ENCODE measurements at regions not wholly inside any gene's neighbourhood (a gene's known extent, or its start where the extent isn't known, plus 50 kb on each side); places are given as distances from the start of the nearest gene placed in this dataset.

GRCh38 chr3:150177673-150178381 lies 207.1 kb upstream of the PFN2 start:
- no peak overlapping the region for H3K4me3 ChIP-seq (ENCODE audit: control insufficient read depth in 2 of 3, extremely low read depth in 1 of 3, insufficient read depth in 2 of 3, low read depth in 1 of 3, low read length in 3 of 3)
- H3K9ac ChIP-seq (ENCODE audit: control insufficient read depth, extremely low read depth, insufficient read depth, low read length): no peak overlapping the region
- no peak overlapping the region for H3K27ac ChIP-seq (ENCODE audit: control insufficient read depth, insufficient read depth, low read length)
- H2AFZ ChIP-seq (ENCODE audit: control insufficient read depth, low read length): no peak overlapping the region
- DNase-seq (ENCODE audit: low read depth, low spot score) (no peak), FAIRE-seq (peak; percentile 36)
- no peaks in the 10 kb centered on the region for H3K9me1 ChIP-seq (ENCODE audit: control insufficient read depth, extremely low read depth, insufficient read depth, low read length)
- dilution Hi-C loops (cut with MboI; ENCODE audit: extremely low pct_ligation_motif_present, low sequenced_read_pairs): no loop called here
- no peaks in the 10 kb centered on the region for H3K9me3 ChIP-seq (ENCODE audit: control insufficient read depth, low read depth, low read length)
- no peak for TF ChIP-seq EZH2 (IDR thresholded peaks at IDR 0.05; ENCODE audit: low read length)
- TF ChIP-seq, protein P1, sequence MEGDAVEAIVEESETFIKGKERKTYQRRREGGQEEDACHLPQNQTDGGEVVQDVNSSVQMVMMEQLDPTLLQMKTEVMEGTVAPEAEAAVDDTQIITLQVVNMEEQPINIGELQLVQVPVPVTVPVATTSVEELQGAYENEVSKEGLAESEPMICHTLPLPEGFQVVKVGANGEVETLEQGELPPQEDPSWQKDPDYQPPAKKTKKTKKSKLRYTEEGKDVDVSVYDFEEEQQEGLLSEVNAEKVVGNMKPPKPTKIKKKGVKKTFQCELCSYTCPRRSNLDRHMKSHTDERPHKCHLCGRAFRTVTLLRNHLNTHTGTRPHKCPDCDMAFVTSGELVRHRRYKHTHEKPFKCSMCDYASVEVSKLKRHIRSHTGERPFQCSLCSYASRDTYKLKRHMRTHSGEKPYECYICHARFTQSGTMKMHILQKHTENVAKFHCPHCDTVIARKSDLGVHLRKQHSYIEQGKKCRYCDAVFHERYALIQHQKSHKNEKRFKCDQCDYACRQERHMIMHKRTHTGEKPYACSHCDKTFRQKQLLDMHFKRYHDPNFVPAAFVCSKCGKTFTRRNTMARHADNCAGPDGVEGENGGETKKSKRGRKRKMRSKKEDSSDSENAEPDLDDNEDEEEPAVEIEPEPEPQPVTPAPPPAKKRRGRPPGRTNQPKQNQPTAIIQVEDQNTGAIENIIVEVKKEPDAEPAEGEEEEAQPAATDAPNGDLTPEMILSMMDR (optimal IDR thresholded peaks at IDR 0.05 in 1 of 3, IDR thresholded peaks at IDR 0.05 in 1 of 3, conservative IDR thresholded peaks at IDR 0.05 in 1 of 3; ENCODE audit: extremely low read depth in 1 of 3, insufficient read depth in 2 of 3, low read length in 3 of 3): no peak
- no peaks in the 10 kb centered on the region for H4K20me1 ChIP-seq (ENCODE audit: control insufficient read depth, extremely low read depth, insufficient read depth, low read length)
- H3K79me2 ChIP-seq (ENCODE audit: control insufficient read depth, insufficient read depth, low read length): no peaks in the 10 kb centered on the region
- no peaks in the 10 kb centered on the region for H3K36me3 ChIP-seq (ENCODE audit: control insufficient read depth in 2 of 2, extremely low read depth in 1 of 2, insufficient read depth in 2 of 2, low read length in 2 of 2)
- H3K4me2 ChIP-seq (ENCODE audit: control insufficient read depth, extremely low read depth, insufficient read depth, low read depth, low read length): no peak overlapping the region
- H3K27me3 ChIP-seq (ENCODE audit: control insufficient read depth, extremely low read depth, insufficient read depth, low read length): no peaks in the 10 kb centered on the region
- H3K4me1 ChIP-seq (ENCODE audit: control insufficient read depth, extremely low read depth, insufficient read depth, low read length): no peaks in the 10 kb centered on the region

GRCh38 chr3:150174179-150174578 lies 203.5 kb upstream of the PFN2 start:
- Histone ChIP-seq H3K9me3 (ENCODE audit: control insufficient read depth, low read depth, low read length) (no peaks in the 10 kb centered on the region), H2AFZ (ENCODE audit: control insufficient read depth, low read length) (no peak overlapping the region), H3K4me1 (ENCODE audit: control insufficient read depth, extremely low read depth, insufficient read depth, low read length) (peaks cover 3% of the 10 kb centered on the region), H3K36me3 (ENCODE audit: control insufficient read depth in 2 of 2, extremely low read depth in 1 of 2, insufficient read depth in 2 of 2, low read length in 2 of 2) (no peaks in the 10 kb centered on the region), H3K9ac (ENCODE audit: control insufficient read depth, extremely low read depth, insufficient read depth, low read length) (no peak overlapping the region), H3K4me2 (ENCODE audit: control insufficient read depth, extremely low read depth, insufficient read depth, low read depth, low read length) (no peak overlapping the region), H3K4me3 (ENCODE audit: control insufficient read depth in 2 of 3, extremely low read depth in 1 of 3, insufficient read depth in 2 of 3, low read depth in 1 of 3, low read length in 3 of 3) (no peak overlapping the region), H3K9me1 (ENCODE audit: control insufficient read depth, extremely low read depth, insufficient read depth, low read length) (no peaks in the 10 kb centered on the region), H3K79me2 (ENCODE audit: control insufficient read depth, insufficient read depth, low read length) (no peaks in the 10 kb centered on the region), H3K27me3 (ENCODE audit: control insufficient read depth, extremely low read depth, insufficient read depth, low read length) (no peaks in the 10 kb centered on the region), H4K20me1 (ENCODE audit: control insufficient read depth, extremely low read depth, insufficient read depth, low read length) (no peaks in the 10 kb centered on the region), H3K27ac (ENCODE audit: control insufficient read depth, insufficient read depth, low read length) (no peak overlapping the region)
- FAIRE-seq (no peak), DNase-seq (ENCODE audit: low read depth, low spot score) (no peak)
- dilution Hi-C loops (cut with MboI; ENCODE audit: extremely low pct_ligation_motif_present, low sequenced_read_pairs): no loop called here
- no peak for TF ChIP-seq EZH2 (IDR thresholded peaks at IDR 0.05; ENCODE audit: low read length)
- TF ChIP-seq, protein P1 (optimal IDR thresholded peaks at IDR 0.05 in 1 of 3, IDR thresholded peaks at IDR 0.05 in 1 of 3, conservative IDR thresholded peaks at IDR 0.05 in 1 of 3; ENCODE audit: extremely low read depth in 1 of 3, insufficient read depth in 2 of 3, low read length in 3 of 3): no peak
